ENCODE measurements at regions not wholly inside any gene's neighbourhood (a gene's known extent, or its start where the extent isn't known, plus 50 kb on each side); places are given as distances from the start of the nearest gene placed in this dataset.
"Not testable (repeated sequence)": the region's sequence is repeated elsewhere in the genome, so short reads cannot be mapped to it uniquely, and the experiment has no call there.

- Histone ChIP-seq H3K79me2 (ENCODE audit: control insufficient read depth, insufficient read depth, low read length) (no peaks in the 10 kb centered on the region), H3K4me1 (ENCODE audit: control insufficient read depth, extremely low read depth, insufficient read depth, low read length) (no peaks in the 10 kb centered on the region), H3K9me3 (ENCODE audit: control insufficient read depth, insufficient read depth, low read depth, low read length) (no peaks in the 10 kb centered on the region), H3K27ac (ENCODE audit: insufficient read depth, low read length) (no peak overlapping the region), H3K27me3 (ENCODE audit: control insufficient read depth, insufficient read depth, low read length) (no peaks in the 10 kb centered on the region), H3K4me3 (replicated peaks in 1 of 4; ENCODE audit: control extremely low read depth in 1 of 4, insufficient read depth in 1 of 4, low read depth in 3 of 4, low read length in 4 of 4) (no peak overlapping the region), H3K4me2 (ENCODE audit: extremely low read depth, insufficient read depth, low read length) (no peak overlapping the region), H4K20me1 (ENCODE audit: control insufficient read depth, extremely low read depth, insufficient read depth, low read length) (no peaks in the 10 kb centered on the region), H2AFZ (ENCODE audit: low read length) (no peak overlapping the region), H3K9ac (ENCODE audit: insufficient read depth, low read length) (no peak overlapping the region), H3K36me3 (ENCODE audit: control insufficient read depth, insufficient read depth, low read length) (no peaks in the 10 kb centered on the region)
- TF ChIP-seq EZH2 (IDR thresholded peaks at IDR 0.05; ENCODE audit: low read length, missing control alignments) (no peak), CTCF (conservative IDR thresholded peaks at IDR 0.05 in 1 of 2, IDR thresholded peaks at IDR 0.05 in 1 of 2; ENCODE audit: low read depth in 1 of 2, low read length in 2 of 2) (no peak)
- peak in 1 of 2 donors; percentile 9 for DNase-seq (ENCODE audit: low read depth in 2 of 2)
Measured at GRCh38 chr13:68714292-68714691, 1393.3 kb upstream of the ATXN8OS start.

GRCh38 chr13:68713394-68713793, 1394.2 kb upstream of the ATXN8OS start:
- Histone ChIP-seq H3K4me3 (replicated peaks in 1 of 4; ENCODE audit: control extremely low read depth in 1 of 4, insufficient read depth in 1 of 4, low read depth in 3 of 4, low read length in 4 of 4) (no peak overlapping the region), H3K79me2 (ENCODE audit: control insufficient read depth, insufficient read depth, low read length) (no peaks in the 10 kb centered on the region), H3K36me3 (ENCODE audit: control insufficient read depth, insufficient read depth, low read length) (no peaks in the 10 kb centered on the region), H4K20me1 (ENCODE audit: control insufficient read depth, extremely low read depth, insufficient read depth, low read length) (no peaks in the 10 kb centered on the region), H3K4me2 (ENCODE audit: extremely low read depth, insufficient read depth, low read length) (no peak overlapping the region), H3K27me3 (ENCODE audit: control insufficient read depth, insufficient read depth, low read length) (no peaks in the 10 kb centered on the region), H2AFZ (ENCODE audit: low read length) (no peak overlapping the region), H3K9me3 (ENCODE audit: control insufficient read depth, insufficient read depth, low read depth, low read length) (no peaks in the 10 kb centered on the region), H3K4me1 (ENCODE audit: control insufficient read depth, extremely low read depth, insufficient read depth, low read length) (no peaks in the 10 kb centered on the region), H3K9ac (ENCODE audit: insufficient read depth, low read length) (no peak overlapping the region), H3K27ac (ENCODE audit: insufficient read depth, low read length) (no peak overlapping the region)
- DNase-seq (ENCODE audit: low read depth in 2 of 2), result peak in 1 of 2 donors; percentile 8
- no peak for TF ChIP-seq CTCF (conservative IDR thresholded peaks at IDR 0.05 in 1 of 2, IDR thresholded peaks at IDR 0.05 in 1 of 2; ENCODE audit: low read depth in 1 of 2, low read length in 2 of 2)
- no peak for TF ChIP-seq EZH2 (IDR thresholded peaks at IDR 0.05; ENCODE audit: low read length, missing control alignments)

GRCh38 chr13:68708336-68708908, 1399.2 kb upstream of the ATXN8OS start:
- Histone ChIP-seq H3K27ac (ENCODE audit: insufficient read depth, low read length) (no peak overlapping the region), H3K9ac (ENCODE audit: insufficient read depth, low read length) (no peak overlapping the region), H3K79me2 (ENCODE audit: control insufficient read depth, insufficient read depth, low read length) (no peaks in the 10 kb centered on the region), H3K4me3 (replicated peaks in 1 of 4; ENCODE audit: control extremely low read depth in 1 of 4, insufficient read depth in 1 of 4, low read depth in 3 of 4, low read length in 4 of 4) (no peak overlapping the region), H3K36me3 (ENCODE audit: control insufficient read depth, insufficient read depth, low read length) (no peaks in the 10 kb centered on the region), H2AFZ (ENCODE audit: low read length) (no peak overlapping the region), H3K9me3 (ENCODE audit: control insufficient read depth, insufficient read depth, low read depth, low read length) (no peaks in the 10 kb centered on the region), H3K27me3 (ENCODE audit: control insufficient read depth, insufficient read depth, low read length) (no peaks in the 10 kb centered on the region), H3K4me1 (ENCODE audit: control insufficient read depth, extremely low read depth, insufficient read depth, low read length) (no peaks in the 10 kb centered on the region), H4K20me1 (ENCODE audit: control insufficient read depth, extremely low read depth, insufficient read depth, low read length) (no peaks in the 10 kb centered on the region), H3K4me2 (ENCODE audit: extremely low read depth, insufficient read depth, low read length) (no peak overlapping the region)
- DNase-seq (ENCODE audit: low read depth in 2 of 2), result no peak
- TF ChIP-seq CTCF (conservative IDR thresholded peaks at IDR 0.05 in 1 of 2, IDR thresholded peaks at IDR 0.05 in 1 of 2; ENCODE audit: low read depth in 1 of 2, low read length in 2 of 2) (no peak), EZH2 (IDR thresholded peaks at IDR 0.05; ENCODE audit: low read length, missing control alignments) (no peak)

- not testable (repeated sequence) for DNase-seq (ENCODE audit: low read depth in 2 of 2); H3K4me2 ChIP-seq (ENCODE audit: extremely low read depth, insufficient read depth, low read length)
Measured at GRCh38 chr13:68706044-68706443, 1401.6 kb upstream of the ATXN8OS start.

More at GRCh38 chr13:68706044-68706443, 1401.6 kb upstream of the ATXN8OS start:
- H3K36me3 ChIP-seq (ENCODE audit: control insufficient read depth, insufficient read depth, low read length); H3K79me2 ChIP-seq (ENCODE audit: control insufficient read depth, insufficient read depth, low read length); H3K4me1 ChIP-seq (ENCODE audit: control insufficient read depth, extremely low read depth, insufficient read depth, low read length); H3K9ac ChIP-seq (ENCODE audit: insufficient read depth, low read length); H3K27me3 ChIP-seq (ENCODE audit: control insufficient read depth, insufficient read depth, low read length); H2AFZ ChIP-seq (ENCODE audit: low read length); H3K27ac ChIP-seq (ENCODE audit: insufficient read depth, low read length); H3K4me3 ChIP-seq (replicated peaks in 1 of 4; ENCODE audit: control extremely low read depth in 1 of 4, insufficient read depth in 1 of 4, low read depth in 3 of 4, low read length in 4 of 4); H4K20me1 ChIP-seq (ENCODE audit: control insufficient read depth, extremely low read depth, insufficient read depth, low read length); H3K9me3 ChIP-seq (ENCODE audit: control insufficient read depth, insufficient read depth, low read depth, low read length): not testable (repeated sequence)

Data from fibroblast of lung (primary cell).